ENCODE measurements at regions not wholly inside any gene's neighbourhood (a gene's known extent, or its start where the extent isn't known, plus 50 kb on each side); places are given as distances from the start of the nearest gene placed in this dataset.

- intact Hi-C loops (cut with micrococcal nuclease; ENCODE audit: unreplicated experiment): no loop called here
- H3K9me3 ChIP-seq (ENCODE audit: insufficient read depth, low read depth): peaks cover 4% of the 10 kb centered on the region; the same call in 1 of the 2 replicates
- TF ChIP-seq CTCF (conservative IDR thresholded peaks at IDR 0.05): no peak
- no peak for TF ChIP-seq EZH2 (IDR thresholded peaks at IDR 0.05; ENCODE audit: low read depth)
- no peaks in the 10 kb centered on the region for H3K79me2 ChIP-seq (ENCODE audit: low read depth)
- no peak for DNase-seq
- no peaks in the 10 kb centered on the region for H4K20me1 ChIP-seq (ENCODE audit: insufficient read depth)
- no peak overlapping the region for H3K4me2 ChIP-seq
- H3K36me3 ChIP-seq (ENCODE audit: low read depth): no peaks in the 10 kb centered on the region
- BruUV-seq (replicated peaks): no TSS peak
- H3F3A ChIP-seq (ENCODE audit: insufficient read depth, low read depth): peaks cover 11% of the 10 kb centered on the region; the same call in 1 of the 2 replicates
- H3K4me3 ChIP-seq: no peak overlapping the region
- no peaks in the 10 kb centered on the region for H3K27me3 ChIP-seq (ENCODE audit: insufficient read depth, low read depth)
- H3K27ac ChIP-seq: no peak overlapping the region
- POLR2A ChIA-PET (ENCODE audit: unreplicated experiment): interaction anchor here (0.7 kb wide), 1 partner anchor 159 kb away, joined by 4 read pairs; no protein-coding TSS in a partner anchor
- H3K4me1 ChIP-seq (replicated peaks; ENCODE audit: insufficient read depth): no peaks in the 10 kb centered on the region
- CTCF ChIA-PET: no interaction called here
- 0 out of 2 replicates have a peak, but pooled peaks cover 6% of the 10 kb centered on the region for H3K9me2 ChIP-seq (ENCODE audit: insufficient read depth)
- H2AFZ ChIP-seq: no peak overlapping the region
Measured at GRCh38 chr13:79988573-79988972, 352.4 kb downstream of the SPRY2 start.

GRCh38 chr13:79987761-79988160 lies 353.2 kb downstream of the SPRY2 start:
- CTCF ChIA-PET: no interaction called here
- intact Hi-C loops (cut with micrococcal nuclease; ENCODE audit: unreplicated experiment): no loop called here
- Histone ChIP-seq H3K4me2 (no peak overlapping the region), H3K9me3 (ENCODE audit: insufficient read depth, low read depth) (peaks cover 4% of the 10 kb centered on the region; the same call in 1 of the 2 replicates), H3K79me2 (ENCODE audit: low read depth) (no peaks in the 10 kb centered on the region), H3K9me2 (ENCODE audit: insufficient read depth) (0 out of 2 replicates have a peak, but pooled peaks cover 6% of the 10 kb centered on the region), H3K27ac (no peak overlapping the region), H4K20me1 (ENCODE audit: insufficient read depth) (no peaks in the 10 kb centered on the region), H3K36me3 (ENCODE audit: low read depth) (no peaks in the 10 kb centered on the region), H3K27me3 (ENCODE audit: insufficient read depth, low read depth) (no peaks in the 10 kb centered on the region), H3K4me1 (replicated peaks; ENCODE audit: insufficient read depth) (no peaks in the 10 kb centered on the region), H2AFZ (no peak overlapping the region), H3K4me3 (no peak overlapping the region), H3F3A (ENCODE audit: insufficient read depth, low read depth) (peaks cover 11% of the 10 kb centered on the region; the same call in 1 of the 2 replicates)
- DNase-seq: no peak
- POLR2A ChIA-PET (ENCODE audit: unreplicated experiment): no interaction called here
- no TSS peak for BruUV-seq (replicated peaks)
- TF ChIP-seq CTCF (conservative IDR thresholded peaks at IDR 0.05) (no peak), EZH2 (IDR thresholded peaks at IDR 0.05; ENCODE audit: low read depth) (no peak)

- POLR2A ChIA-PET (ENCODE audit: unreplicated experiment): no interaction called here
- Histone ChIP-seq H3F3A (ENCODE audit: insufficient read depth, low read depth) (peaks cover 11% of the 10 kb centered on the region; the same call in 1 of the 2 replicates), H3K9me2 (ENCODE audit: insufficient read depth) (0 out of 2 replicates have a peak, but pooled peaks cover 6% of the 10 kb centered on the region), H3K36me3 (ENCODE audit: low read depth) (no peaks in the 10 kb centered on the region), H3K4me3 (no peak overlapping the region), H4K20me1 (ENCODE audit: insufficient read depth) (no peaks in the 10 kb centered on the region), H3K4me2 (no peak overlapping the region), H3K27ac (no peak overlapping the region), H3K4me1 (replicated peaks; ENCODE audit: insufficient read depth) (no peaks in the 10 kb centered on the region), H3K9me3 (ENCODE audit: insufficient read depth, low read depth) (peaks cover 4% of the 10 kb centered on the region; the same call in 1 of the 2 replicates), H3K79me2 (ENCODE audit: low read depth) (no peaks in the 10 kb centered on the region), H2AFZ (no peak overlapping the region), H3K27me3 (ENCODE audit: insufficient read depth, low read depth) (no peaks in the 10 kb centered on the region)
- no peak for DNase-seq
- CTCF ChIA-PET: no interaction called here
- TF ChIP-seq CTCF (conservative IDR thresholded peaks at IDR 0.05) (no peak), EZH2 (IDR thresholded peaks at IDR 0.05; ENCODE audit: low read depth) (no peak)
- no TSS peak for BruUV-seq (replicated peaks)
- intact Hi-C loops (cut with micrococcal nuclease; ENCODE audit: unreplicated experiment): no loop called here
Measured at GRCh38 chr13:79987323-79987722, 353.6 kb downstream of the SPRY2 start.
